GM18507 (cell line): ENCODE measurements at regions not wholly inside any gene's neighbourhood (a gene's known extent, or its start where the extent isn't known, plus 50 kb on each side); places are given as distances from the start of the nearest gene placed in this dataset.

Source experiments
- DNase-seq: peaks from one replicate; pipeline ENCODE4 v3.0.0; 2011; ENCODE audit warnings: low read depth; ENCODE audit not compliant: insufficient read length; ENCODE audit errors: extremely low spot score
- FAIRE-seq: peaks from 2 replicates; lab custom pipeline; 2011; peaks lifted over from hg19 to GRCh38; lab: Jason Lieb, UNC

DNA sequence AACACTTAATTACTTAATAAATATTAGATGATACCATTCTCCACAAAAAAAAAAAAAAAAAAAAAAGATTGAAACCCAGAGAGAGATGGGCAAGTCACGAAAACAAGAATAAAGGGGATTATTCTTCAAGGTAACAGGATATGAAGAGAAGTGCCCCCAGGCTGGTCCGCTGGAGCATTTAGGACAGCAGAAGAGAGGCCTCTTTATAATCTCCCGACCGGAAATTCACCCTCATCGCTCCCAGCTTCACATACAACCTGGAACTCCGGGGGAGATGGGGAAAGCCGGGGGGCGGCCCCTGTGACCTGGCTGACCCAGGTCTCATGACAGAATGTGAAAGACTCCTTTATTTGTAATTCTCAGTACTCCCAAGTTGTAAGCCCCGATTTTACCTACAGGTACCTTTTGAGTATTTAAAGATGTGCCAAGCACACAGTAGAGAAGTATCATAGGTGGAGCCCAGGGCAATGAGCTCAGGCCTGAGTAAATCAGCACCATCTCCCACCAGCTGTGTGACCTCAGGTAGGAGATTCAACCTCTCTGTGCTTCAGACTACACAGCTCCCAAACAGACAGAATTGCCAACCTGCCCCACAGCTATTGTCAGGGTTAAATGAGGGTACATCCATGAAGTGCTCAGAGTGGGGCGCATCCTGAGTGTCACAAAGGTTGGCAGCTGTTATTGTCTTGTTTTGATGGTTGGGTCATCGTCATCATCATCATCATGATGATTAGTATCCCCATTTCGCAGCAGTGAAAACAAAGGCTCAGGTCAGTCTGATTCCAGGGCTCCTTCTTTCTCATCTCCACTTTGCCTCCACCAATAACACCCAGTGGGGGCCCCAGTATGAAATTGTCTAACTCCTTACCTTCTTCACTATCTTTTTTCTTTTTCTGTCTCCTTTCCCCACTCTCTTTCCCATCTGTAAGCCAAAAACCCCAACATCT, 148.4 kb downstream of the PSMG1 start:
- no peak for DNase-seq
- FAIRE-seq: no peak

DNA sequence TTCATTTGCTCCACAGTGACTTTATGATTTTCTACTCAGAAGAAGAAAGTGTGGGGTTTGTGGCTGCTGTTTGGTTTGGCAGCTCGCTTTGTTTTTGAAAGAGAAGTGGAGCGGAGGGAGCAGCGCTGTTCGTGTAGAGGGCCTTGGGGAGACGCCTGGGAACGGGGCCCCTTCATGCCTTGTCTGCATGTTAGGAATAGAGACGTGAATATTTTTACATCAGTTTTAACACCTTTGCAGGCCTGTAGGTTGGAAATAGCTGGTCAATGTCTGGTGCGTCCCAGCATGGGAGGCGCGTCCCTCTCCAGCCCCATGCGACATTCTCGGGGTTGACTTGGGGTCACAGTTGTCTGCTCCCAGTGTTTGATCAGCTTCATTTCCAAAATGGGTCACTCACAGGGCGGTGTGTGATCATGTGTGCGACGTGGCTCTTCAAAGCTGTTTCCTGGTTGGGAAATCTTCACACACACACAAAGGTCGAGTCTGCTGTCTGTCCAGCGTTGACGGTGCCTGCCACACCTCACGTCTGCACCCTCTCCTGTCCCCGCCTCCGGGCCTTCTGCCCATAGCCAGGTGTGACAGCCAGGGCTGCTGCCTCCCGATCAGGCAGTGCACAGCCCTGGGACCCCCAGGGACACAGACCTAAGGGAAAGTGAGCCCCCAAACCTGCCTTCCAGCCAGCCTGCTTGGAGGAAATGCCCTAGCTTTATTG, 149.2 kb downstream of the PSMG1 start:
- DNase-seq: no peak
- no peak for FAIRE-seq

DNA sequence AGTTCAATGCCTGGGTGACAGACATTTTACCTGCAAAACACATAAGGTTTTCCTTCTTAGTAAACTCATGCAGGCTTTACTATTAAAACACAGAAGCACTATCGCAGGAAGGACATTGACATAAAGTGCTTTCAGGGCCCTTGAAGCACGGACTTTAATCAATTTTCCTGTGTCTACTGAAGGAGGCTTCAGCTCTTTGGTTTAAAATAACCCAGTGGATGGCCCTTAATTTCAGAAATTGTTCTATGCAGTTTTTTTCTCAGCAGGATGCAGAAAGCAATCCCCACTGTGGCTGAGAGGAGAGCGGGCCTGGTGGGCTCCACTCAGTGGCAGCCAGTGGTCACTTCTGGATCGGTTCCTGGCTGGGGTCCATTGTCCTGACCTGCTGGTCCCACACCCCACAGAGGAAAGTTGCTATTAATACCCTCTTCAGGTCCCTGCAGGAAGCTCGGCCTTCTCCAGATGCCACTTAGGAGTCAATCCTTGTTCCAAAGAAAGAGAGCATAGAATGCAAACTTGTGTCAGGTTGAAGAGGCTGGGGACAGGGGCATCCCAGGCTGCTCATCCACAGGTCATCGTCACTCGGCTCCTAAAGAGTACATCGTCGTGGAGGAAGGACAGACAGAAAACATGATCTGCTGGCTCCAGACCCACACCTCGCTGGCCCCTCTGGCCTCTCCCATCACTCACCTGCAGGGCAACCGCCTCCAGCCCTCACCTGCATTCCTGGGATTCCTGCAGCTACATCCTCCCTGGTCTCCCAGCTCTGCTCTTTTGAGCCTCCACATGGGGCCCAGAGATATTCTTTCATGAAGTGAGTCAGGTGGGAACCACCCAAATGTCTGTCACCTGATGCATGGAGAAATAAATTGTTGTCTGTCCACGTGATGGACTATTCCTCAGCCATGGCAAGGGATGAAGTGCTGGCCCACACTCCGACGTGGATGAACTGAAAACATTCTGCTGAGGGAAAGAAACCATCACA, 153.1 kb downstream of the PSMG1 start:
- DNase-seq (no peak), FAIRE-seq (no peak)

DNA sequence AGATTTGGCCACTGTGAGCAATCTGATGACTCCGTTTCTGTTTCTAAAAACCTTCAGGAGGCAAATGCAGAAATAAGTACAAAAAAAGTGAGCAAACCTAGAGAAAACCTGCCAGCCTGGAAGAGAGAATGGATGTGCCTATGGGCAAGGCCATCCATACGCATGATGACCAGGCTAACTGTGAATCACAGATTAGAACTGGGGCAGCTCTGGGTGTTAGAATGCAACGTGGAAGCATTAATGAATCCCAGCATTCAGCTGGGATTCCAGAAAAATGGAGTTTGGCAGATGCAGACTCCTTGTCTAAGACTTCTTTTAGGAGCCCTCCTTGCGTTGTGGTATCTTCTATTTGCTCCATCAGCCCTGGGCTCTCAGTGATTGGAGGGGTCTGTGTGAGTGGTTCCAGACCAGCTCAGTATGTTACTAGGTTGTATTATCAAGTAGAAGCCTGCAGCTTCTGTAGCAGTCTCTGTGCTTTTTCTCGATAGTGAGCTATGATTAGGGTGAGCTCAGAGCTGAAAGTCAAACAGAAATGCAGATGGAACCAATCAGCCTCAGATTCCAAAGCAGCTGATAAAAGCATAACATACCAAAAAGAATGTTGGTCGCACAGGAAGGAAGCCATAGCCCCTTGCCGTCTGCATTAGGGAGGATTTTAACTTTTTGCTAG, 154.0 kb downstream of the PSMG1 start:
- FAIRE-seq (no peak), DNase-seq (no peak)

DNA sequence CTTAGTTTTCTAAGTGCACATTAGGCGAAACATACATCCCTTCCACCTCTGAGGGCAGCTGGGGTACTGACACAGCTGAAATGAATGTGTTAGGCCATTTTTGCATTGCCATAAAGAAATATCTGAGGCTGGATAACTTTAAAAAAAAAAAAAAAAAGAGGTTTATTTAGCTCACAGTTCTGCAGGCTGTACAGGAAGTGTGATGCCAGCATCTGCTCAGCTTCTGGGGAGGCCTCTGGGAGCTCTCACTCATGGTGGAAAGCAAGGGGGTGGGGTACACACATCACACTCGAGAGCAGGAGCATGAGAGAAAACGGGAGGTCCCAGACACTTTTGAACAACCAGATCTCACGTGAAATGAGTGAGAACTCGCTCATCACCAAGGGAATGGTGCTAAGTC, 158.1 kb downstream of the PSMG1 start:
- DNase-seq: no peak
- FAIRE-seq: no peak

DNA sequence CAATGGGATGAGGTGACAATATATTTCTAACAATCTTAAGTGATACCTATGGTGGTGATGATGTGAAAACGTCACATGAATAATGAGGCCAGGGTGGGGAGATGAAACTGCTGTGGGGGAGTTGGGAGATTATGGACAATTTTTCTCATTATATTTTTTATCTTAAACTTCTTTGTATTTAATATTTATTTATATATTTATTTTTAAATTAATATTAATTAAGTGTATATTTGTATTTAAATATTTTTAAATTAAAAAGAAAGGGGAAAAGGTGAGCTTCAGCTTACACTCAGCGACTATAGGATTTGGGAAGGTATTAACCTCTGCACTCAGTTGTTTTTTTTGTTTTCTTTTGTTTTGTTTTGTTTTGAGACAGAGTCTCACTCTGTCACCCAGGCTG, 158.7 kb downstream of the PSMG1 start:
- FAIRE-seq: no peak
- no peak for DNase-seq

DNA sequence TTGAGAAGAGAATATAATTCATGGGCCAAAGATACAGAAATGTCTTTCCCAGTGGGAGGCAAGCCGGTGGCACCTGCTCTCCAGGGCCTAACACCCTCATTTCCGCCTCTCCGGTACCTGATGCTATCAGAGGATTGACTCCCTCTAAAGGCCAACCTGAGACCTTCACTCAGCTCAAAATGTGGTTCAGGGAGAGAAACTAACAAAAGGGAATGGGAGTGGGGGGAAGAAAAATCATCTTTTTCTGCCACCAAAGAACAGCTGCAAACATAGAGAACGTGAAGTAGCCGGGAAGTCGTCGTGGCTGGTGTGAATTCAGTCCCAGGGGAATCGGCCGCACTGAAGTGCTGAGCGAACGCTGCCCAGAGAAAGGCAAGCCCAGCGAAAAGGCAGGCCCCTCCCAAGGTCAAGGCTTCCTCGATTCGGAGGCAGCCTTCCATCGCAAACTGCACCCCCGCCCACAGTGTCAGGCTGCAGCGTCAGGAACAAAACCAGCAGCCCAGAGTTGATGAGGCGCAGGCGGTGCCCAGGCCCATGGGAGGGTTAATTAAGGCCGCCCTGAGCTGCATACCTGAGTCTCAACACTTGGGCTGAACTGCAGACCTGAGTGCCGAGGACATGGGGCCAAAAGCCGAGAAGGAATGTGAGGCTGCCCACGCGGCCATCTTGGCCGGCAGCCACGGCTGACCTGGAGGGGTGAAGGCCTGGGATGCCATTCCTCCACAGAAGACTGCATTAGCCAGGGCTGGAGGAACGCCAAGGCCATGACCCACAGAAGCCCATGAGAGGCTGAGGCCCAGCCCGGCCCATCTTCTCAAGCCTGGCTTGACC, 160.2 kb downstream of the PSMG1 start:
- no peak for FAIRE-seq

DNA sequence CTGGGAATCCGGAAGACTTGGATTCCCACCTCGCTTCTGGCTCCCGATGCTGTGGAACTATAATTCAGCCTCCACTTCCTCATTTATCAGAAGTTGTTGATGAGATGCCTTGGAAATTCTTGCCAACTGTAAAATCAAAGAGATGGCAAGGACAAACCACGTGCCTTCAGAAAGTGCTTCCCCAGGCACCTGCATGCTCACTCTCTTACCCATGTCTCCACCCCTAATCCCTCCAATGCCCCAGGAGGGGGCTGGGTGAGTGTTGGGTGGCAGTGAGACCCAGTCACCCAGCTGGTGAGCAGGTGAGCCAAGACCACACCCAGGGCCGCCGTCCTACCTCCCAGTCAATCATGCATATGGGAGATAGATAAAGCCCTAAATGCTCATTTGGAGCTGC, 160.8 kb downstream of the PSMG1 start:
- FAIRE-seq (no peak), DNase-seq (no peak)

More for the DNA sequence above, 160.2 kb downstream of the PSMG1 start:
- no peak for DNase-seq

DNA sequence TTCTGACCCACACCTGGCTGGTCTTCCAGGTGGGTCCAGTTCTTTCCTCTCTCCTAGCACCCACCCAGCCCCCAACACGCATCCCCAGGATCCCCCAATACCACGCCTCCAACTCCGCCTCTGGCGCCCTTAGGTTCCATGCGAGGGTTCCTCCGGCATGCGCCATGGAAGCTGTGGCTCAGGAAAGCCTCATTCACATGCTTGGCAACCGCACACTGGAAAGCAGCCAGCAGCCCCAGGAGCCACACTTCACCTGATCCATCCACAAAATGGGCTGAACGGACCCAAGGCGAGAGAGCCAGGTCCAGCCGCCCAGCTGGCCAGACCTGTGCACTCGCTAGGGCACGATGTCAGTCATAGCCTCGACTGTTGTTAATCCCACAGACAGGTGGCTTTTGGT, 161.2 kb downstream of the PSMG1 start:
- DNase-seq (no peak), FAIRE-seq (no peak)

DNA sequence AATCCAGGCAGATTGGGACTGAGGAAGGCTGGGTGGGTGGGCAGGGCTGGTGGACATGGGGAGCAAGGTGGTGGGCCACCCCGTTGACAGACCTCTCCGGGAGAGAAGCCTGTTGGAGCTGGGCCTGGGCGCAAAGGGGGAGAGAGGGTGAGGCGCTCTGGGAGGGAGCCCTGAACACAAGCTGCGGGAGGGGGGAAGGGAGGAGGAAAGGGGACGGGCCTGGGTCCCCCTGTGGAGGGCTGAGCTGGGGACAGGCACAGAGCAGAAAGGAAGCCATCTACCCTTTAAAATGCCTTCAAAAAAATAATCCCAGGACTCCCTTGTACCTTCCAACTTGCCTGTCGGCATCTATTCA, 161.8 kb downstream of the PSMG1 start:
- FAIRE-seq: no peak

DNA sequence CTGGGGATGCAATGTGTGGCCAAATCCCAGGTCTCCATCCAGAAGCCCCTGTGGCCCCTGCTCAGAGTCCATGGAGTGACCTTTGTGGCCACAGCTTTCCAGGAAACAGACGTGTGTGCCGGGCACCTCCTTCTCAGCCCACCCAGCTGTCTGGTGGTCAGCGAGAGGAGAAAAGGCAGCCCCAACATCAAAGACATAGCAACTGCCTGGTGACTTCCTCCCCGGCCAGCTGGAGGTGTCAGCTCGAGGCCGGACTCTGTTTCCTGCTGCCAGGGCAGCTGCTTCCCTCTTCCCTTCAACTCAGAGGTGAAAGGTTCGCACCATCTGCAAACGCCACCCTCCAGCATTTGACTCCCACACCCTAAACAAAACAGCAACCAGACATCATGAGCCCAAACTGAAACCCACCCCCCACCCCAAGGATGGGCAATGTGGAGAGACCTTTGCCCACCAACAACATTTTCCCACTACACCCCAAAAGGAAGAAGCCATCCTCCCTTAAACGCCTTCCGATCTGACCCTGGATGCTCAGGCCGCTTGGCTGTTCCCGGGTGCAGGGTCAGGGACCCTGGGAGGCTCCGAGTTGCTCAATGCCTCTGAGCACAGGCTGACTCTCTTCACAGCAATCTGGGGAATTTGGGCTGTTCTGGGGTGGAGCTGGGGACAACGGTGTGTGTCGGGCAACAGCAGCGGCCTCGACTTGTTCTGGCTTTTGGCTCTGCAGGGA, 162.3 kb downstream of the PSMG1 start:
- FAIRE-seq: no peak
- DNase-seq: no peak

More for the DNA sequence above, 161.8 kb downstream of the PSMG1 start:
- DNase-seq: no peak

DNA sequence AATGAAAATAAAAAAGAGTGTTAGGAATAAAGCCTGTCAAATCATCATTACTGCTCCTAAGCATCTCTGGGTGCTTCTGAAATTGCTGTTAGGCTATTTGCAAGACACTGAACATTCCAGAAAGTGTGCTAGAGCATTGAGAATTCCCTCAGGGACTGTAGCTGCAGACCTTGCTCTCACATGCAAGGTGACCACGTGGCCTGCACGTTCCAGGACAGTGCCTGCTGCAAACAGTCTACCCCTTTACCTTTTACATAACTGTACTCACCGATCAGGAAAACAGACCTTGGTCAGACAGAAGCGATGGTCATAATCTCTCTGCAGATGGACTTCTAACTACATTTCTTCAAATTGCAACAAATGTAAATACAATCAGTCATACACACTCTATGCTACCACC, 164.5 kb downstream of the PSMG1 start:
- DNase-seq: no peak
- no peak for FAIRE-seq

DNA sequence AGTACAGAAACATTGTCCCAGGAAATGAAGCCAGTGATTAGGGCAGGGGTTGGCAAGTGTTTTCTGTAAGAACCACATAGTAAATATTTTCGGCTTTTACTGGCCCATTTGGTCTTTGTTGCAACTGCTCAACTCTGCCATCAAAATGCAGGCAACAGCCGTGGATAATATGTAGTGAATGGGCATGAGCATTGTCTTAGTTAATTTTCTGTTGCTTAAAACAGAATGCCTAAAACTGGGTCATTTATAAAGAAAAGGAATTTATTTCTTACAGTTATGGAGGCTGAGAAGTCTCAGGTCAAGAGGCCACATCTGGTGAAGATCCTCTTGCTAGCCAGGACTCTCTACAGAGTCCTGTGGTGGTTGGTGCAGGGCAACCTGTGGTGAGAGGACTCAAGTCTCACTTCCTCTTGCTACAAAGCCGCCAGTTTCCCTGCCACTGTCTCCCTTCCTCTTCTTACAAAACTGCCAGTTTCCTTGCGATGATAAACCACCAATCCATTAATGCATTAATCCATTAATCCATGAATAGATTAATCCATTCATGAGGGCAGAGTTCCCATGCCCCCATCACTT, 166.4 kb downstream of the PSMG1 start:
- FAIRE-seq (peak; percentile 71), DNase-seq (peak; percentile 54)

DNA sequence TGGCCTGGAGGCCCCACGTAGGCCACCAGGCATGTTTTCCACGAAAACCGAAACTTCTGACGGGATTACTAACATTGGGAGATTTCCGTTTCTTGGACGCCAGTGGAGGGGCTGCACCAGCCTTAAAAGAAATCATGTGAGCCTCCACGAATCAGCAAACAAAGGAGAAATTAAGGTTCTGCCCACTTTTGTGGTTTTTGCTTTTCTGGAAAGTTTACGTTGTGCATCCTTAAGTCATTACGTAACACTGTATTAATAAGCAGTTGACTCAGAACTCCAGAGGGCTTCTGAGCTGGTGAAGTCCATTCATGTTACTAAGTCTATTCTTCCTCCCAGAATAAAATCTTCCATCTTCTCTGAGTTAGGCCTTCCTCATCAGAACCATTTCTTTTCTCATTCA, 168.5 kb downstream of the PSMG1 start:
- DNase-seq (no peak), FAIRE-seq (no peak)

DNA sequence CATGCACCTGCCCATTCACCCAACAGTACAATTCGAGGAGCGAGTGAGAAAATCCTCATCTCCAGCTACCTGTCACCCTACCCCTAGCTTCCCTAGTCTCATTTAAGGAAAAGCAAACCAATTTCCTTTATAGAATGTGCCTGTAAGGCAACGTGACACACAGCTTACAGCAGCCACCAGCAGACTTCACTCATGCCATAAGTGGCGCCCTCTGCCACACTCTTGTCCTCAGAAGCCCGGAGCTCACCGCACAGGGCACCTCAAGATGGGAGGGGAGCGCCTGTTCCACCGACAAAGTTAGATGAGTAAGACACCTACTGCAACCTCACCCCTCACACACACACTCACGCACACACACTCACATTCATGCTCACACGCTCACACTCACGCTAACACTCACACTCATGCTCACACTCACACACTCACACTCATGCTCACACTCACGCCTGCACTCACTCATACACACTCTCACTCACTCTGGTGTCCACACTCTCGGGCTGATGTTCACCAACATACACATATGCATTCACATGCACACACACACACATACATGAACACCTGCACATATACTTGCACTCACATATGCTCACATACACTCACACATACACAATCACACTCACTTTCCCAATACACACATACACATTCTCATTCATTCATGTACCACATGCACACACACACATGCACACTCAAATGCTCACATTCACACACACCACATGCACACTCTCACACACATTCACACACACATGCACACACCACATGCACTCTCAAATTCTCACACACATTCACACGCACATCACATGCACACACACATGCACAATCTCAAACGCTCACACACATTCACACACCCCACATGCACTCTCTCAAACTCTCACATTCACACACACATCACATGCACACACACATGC, 170.7 kb downstream of the PSMG1 start:
- no peak for DNase-seq
- FAIRE-seq: no peak

DNA sequence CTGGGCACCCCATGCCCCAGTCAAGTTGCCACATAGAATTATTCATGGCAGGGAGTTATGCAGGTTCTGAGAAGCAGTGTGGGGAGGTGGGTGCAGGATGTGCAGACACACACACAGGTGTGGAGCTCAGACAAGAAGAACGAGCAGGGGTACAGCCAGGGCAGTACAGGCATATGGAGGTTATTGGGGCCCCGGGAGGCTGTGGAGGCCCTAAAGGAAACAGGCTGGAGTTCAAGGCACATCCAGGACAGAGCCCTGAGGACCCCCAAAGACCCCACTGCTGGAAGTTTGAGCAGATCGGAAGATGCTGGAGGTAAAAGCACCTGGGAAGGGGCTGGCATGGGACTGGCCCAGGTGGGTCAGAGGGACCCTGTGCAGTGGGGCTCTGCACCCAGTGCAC, 171.3 kb downstream of the PSMG1 start:
- DNase-seq (no peak), FAIRE-seq (no peak)
